MM.1S (cell line): ENCODE measurements at regions not wholly inside any gene's neighbourhood (a gene's known extent, or its start where the extent isn't known, plus 50 kb on each side); places are given as distances from the start of the nearest gene placed in this dataset.

ENCODE experiments used
- DNase-seq: peaks from one replicate; pipeline ENCODE4 v3.0.0-alpha.2; 2015
- H2AFZ ChIP-seq: fragments of 300-600 bp; sonication (generic); 2 replicates; pipeline ENCODE4 v1.6.0; 2016; ENCODE audit warnings: antibody characterized with exemption, low read length
- H3F3A ChIP-seq: fragments of 300-600 bp; sonication (generic); 2 replicates; pipeline ENCODE4 v1.6.1; 2016; ENCODE audit warnings: mild to moderate bottlenecking, antibody characterized with exemption, low read length, moderate library complexity, mixed read lengths; ENCODE audit not compliant: insufficient read depth
- H3K27ac ChIP-seq: fragments of 300-600 bp; sonication (generic); 2 replicates; pipeline ENCODE4 v1.5.1; 2016; ENCODE audit warnings: mild to moderate bottlenecking, low read length
- H3K27me3 ChIP-seq: fragments of 300-600 bp; sonication (generic); replicated peaks from 2 replicates; pipeline ENCODE4 v1.6.0; 2016; ENCODE audit warnings: low read length; ENCODE audit not compliant: insufficient read depth
- H3K36me3 ChIP-seq: fragments of 300-600 bp; sonication (generic); replicated peaks from 2 replicates; pipeline ENCODE4 v1.6.1; 2016; ENCODE audit warnings: mild to moderate bottlenecking, low read length, mixed read lengths; ENCODE audit not compliant: insufficient read depth
- H3K4me1 ChIP-seq: fragments of 300-600 bp; sonication (generic); 2 replicates; pipeline ENCODE4 v1.6.1; 2016; ENCODE audit warnings: low read length, mixed read lengths
- H3K4me2 ChIP-seq: fragments of 300-600 bp; sonication (generic); 2 replicates; pipeline ENCODE4 v1.6.0; 2016; ENCODE audit warnings: low read depth, low read length
- H3K4me3 ChIP-seq: fragments of 300-600 bp; sonication (generic); 2 replicates; pipeline ENCODE4 v1.5.1; 2016; ENCODE audit warnings: low read length, mixed read lengths
- H3K79me2 ChIP-seq: fragments of 300-600 bp; sonication (generic); 2 replicates; pipeline ENCODE4 v1.6.1; 2016; ENCODE audit warnings: mixed run types, low read length, mixed read lengths
- H3K9ac ChIP-seq: fragments of 300-600 bp; sonication (generic); 2 replicates; pipeline ENCODE4 v1.6.1; 2016; ENCODE audit warnings: low read length, mixed read lengths
- H3K9me2 ChIP-seq: fragments of 300-600 bp; sonication (generic); replicated peaks from 2 replicates; pipeline ENCODE4 v1.6.1; 2016; ENCODE audit warnings: mild to moderate bottlenecking, low read length, mixed read lengths; ENCODE audit not compliant: insufficient read depth
- H3K9me3 ChIP-seq: fragments of 300-600 bp; sonication (generic); replicated peaks from 2 replicates; pipeline ENCODE4 v1.6.1; 2016; ENCODE audit warnings: mild to moderate bottlenecking, low read length, mixed read lengths; ENCODE audit not compliant: insufficient read depth
- H4K20me1 ChIP-seq: fragments of 300-600 bp; sonication (generic); 2 replicates; pipeline ENCODE4 v1.6.1; 2016; ENCODE audit warnings: mild to moderate bottlenecking, low read length, moderate library complexity, mixed read lengths; ENCODE audit not compliant: insufficient read depth
- CTCF ChIP-seq: fragments of 300-600 bp; sonication (generic); IDR thresholded peaks from 2 replicates; pipeline ENCODE4 v1.5.1; 2016; ENCODE audit warnings: antibody characterized with exemption, low read length, mixed read lengths
- EZH2 ChIP-seq: fragments of 300-600 bp; sonication (generic); optimal IDR thresholded peaks from 2 replicates; pipeline ENCODE3; 2017; ENCODE audit warnings: low read depth, mild to moderate bottlenecking, antibody characterized with exemption, low read length, mixed read lengths
- EZH2phosphoT487 ChIP-seq: fragments of 300-600 bp; sonication (generic); IDR thresholded peaks from 2 replicates; pipeline ENCODE4 v1.6.1; 2018; ENCODE audit warnings: antibody characterized with exemption, low read length

GRCh38 chr1:168865850-168866620 lies 137.0 kb upstream of the DPT start:
- H3K36me3 ChIP-seq, result no peaks in the 10 kb centered on the region
- no peak overlapping the region for H3K4me3 ChIP-seq
- H3K27ac ChIP-seq, result no peak overlapping the region
- no peak overlapping the region for H3K4me2 ChIP-seq
- H3K79me2 ChIP-seq, result no peaks in the 10 kb centered on the region
- no peaks in the 10 kb centered on the region for H3K9me2 ChIP-seq
- no peak overlapping the region for H3K9ac ChIP-seq
- H3K4me1 ChIP-seq, result no peaks in the 10 kb centered on the region
- TF ChIP-seq EZH2phosphoT487, result no peak
- TF ChIP-seq EZH2, result no peak
- TF ChIP-seq CTCF, result no peak
- no peak overlapping the region for H2AFZ ChIP-seq
- no peak for DNase-seq
- H3F3A ChIP-seq, result no peaks in the 10 kb centered on the region
- no peaks in the 10 kb centered on the region for H3K27me3 ChIP-seq
- no peaks in the 10 kb centered on the region for H4K20me1 ChIP-seq
- H3K9me3 ChIP-seq, result no peaks in the 10 kb centered on the region

- H3K9me2 ChIP-seq, result no peaks in the 10 kb centered on the region
- H3K27me3 ChIP-seq, result no peaks in the 10 kb centered on the region
- H3K79me2 ChIP-seq, result no peaks in the 10 kb centered on the region
- H3K4me3 ChIP-seq, result no peak overlapping the region
- no peak for DNase-seq
- no peak overlapping the region for H2AFZ ChIP-seq
- no peaks in the 10 kb centered on the region for H3K9me3 ChIP-seq
- H3K36me3 ChIP-seq, result no peaks in the 10 kb centered on the region
- H3F3A ChIP-seq, result no peaks in the 10 kb centered on the region
- H4K20me1 ChIP-seq, result no peaks in the 10 kb centered on the region
- H3K4me1 ChIP-seq, result no peaks in the 10 kb centered on the region
- H3K9ac ChIP-seq, result no peak overlapping the region
- TF ChIP-seq EZH2, result no peak
- TF ChIP-seq EZH2phosphoT487, result no peak
- TF ChIP-seq CTCF, result no peak
- no peak overlapping the region for H3K27ac ChIP-seq
- H3K4me2 ChIP-seq, result no peak overlapping the region
Measured at GRCh38 chr1:168867941-168868634, 139.1 kb upstream of the DPT start.

GRCh38 chr1:168871531-168871930 lies 142.5 kb upstream of the DPT start:
- no peak overlapping the region for H3K4me3 ChIP-seq
- no peaks in the 10 kb centered on the region for H3K27me3 ChIP-seq
- no peaks in the 10 kb centered on the region for H3K9me2 ChIP-seq
- no peak overlapping the region for H2AFZ ChIP-seq
- no peak overlapping the region for H3K9ac ChIP-seq
- H3K9me3 ChIP-seq, result no peaks in the 10 kb centered on the region
- H3K4me1 ChIP-seq, result no peaks in the 10 kb centered on the region
- H3K27ac ChIP-seq, result no peak overlapping the region
- no peaks in the 10 kb centered on the region for H3K79me2 ChIP-seq
- H3F3A ChIP-seq, result no peaks in the 10 kb centered on the region
- no peak for DNase-seq
- H3K4me2 ChIP-seq, result no peak overlapping the region
- no peak for TF ChIP-seq EZH2phosphoT487
- TF ChIP-seq EZH2, result no peak
- no peak for TF ChIP-seq CTCF
- no peaks in the 10 kb centered on the region for H4K20me1 ChIP-seq
- no peaks in the 10 kb centered on the region for H3K36me3 ChIP-seq
